ENCODE measurements at regions not wholly inside any gene's neighbourhood (a gene's known extent, or its start where the extent isn't known, plus 50 kb on each side); places are given as distances from the start of the nearest gene placed in this dataset.

DNA sequence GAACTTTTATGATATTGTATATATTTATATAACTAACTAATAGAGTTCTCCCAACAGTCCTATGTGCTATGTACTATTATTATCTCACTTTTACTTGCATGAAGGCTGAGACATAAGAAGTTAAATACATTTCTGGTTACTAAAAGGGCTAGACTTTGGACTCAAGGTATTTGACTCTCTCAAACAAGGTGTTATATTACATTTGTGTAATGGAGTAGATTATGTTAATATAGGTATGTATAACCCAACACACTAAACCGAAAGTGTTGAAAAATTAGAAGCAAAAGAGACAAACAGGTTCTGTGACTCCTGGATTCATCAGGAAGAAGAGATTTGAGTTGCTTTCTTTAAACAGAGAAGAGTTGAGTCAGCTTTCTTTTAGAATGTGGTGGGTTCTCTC, 733.6 kb upstream of the ZEB2 start:
- Histone ChIP-seq H3K4me1 (no peaks in the 10 kb centered on the region), H3K27me3 (no peaks in the 10 kb centered on the region), H3K9me3 (no peaks in the 10 kb centered on the region), H3K27ac (no peak overlapping the region), H3K36me3 (no peaks in the 10 kb centered on the region), H3K4me3 (no peak overlapping the region)
- TF ChIP-seq POLR2AphosphoS5 (IDR thresholded peaks at IDR 0.05): no peak
- TF ChIP-seq POLR2A (IDR thresholded peaks at IDR 0.05): no peak
- TF ChIP-seq, protein P1, sequence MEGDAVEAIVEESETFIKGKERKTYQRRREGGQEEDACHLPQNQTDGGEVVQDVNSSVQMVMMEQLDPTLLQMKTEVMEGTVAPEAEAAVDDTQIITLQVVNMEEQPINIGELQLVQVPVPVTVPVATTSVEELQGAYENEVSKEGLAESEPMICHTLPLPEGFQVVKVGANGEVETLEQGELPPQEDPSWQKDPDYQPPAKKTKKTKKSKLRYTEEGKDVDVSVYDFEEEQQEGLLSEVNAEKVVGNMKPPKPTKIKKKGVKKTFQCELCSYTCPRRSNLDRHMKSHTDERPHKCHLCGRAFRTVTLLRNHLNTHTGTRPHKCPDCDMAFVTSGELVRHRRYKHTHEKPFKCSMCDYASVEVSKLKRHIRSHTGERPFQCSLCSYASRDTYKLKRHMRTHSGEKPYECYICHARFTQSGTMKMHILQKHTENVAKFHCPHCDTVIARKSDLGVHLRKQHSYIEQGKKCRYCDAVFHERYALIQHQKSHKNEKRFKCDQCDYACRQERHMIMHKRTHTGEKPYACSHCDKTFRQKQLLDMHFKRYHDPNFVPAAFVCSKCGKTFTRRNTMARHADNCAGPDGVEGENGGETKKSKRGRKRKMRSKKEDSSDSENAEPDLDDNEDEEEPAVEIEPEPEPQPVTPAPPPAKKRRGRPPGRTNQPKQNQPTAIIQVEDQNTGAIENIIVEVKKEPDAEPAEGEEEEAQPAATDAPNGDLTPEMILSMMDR (IDR thresholded peaks at IDR 0.05): no peak
- TF ChIP-seq EP300 (IDR thresholded peaks at IDR 0.05): no peak
- WGBS, 2 donors: 17 to 64% methylated on average over 1 of the region's 1 CpG
- DNase-seq: no peak
- intact Hi-C loops (cut with DNase I): no loop called here

DNA sequence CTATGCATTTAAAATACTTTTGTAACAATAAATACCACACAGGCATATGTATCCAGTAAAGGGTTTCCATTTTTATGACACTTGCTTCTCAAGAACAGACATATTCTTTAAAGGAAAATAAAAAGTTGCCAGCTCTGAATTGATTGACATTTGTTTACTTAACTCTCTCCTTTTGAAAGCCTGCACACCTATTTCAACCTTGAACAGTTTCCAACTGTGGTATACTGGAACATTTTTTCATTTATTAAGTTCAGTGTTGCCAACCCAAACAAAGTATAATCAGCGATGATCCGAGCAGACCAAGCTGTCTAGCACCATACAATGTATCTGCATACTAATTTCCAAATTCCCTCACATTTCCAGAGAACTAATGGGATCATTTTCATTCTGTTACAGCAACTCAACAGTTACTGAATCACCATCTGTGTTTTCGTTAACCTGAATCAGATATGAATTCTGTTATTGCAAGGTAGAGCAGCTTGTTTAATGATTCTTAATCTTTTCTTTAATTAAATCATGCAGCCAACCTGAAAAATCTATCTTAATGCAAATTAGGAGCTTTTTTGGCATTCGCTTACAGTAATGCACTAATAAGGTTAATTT, 725.5 kb upstream of the ZEB2 start:
- intact Hi-C loops (cut with DNase I): no loop called here
- WGBS, 2 donors: 40 to 76% methylated on average over 4 of the region's 4 CpGs
- H3K27ac ChIP-seq: no peak overlapping the region
- no peaks in the 10 kb centered on the region for H3K4me1 ChIP-seq
- H3K4me3 ChIP-seq: no peak overlapping the region
- H3K36me3 ChIP-seq: no peaks in the 10 kb centered on the region
- no peaks in the 10 kb centered on the region for H3K9me3 ChIP-seq
- no peak for DNase-seq
- TF ChIP-seq POLR2A (IDR thresholded peaks at IDR 0.05) (no peak), EP300 (IDR thresholded peaks at IDR 0.05) (no peak), POLR2AphosphoS5 (IDR thresholded peaks at IDR 0.05) (no peak)
- TF ChIP-seq, protein P1 (IDR thresholded peaks at IDR 0.05): no peak
- H3K27me3 ChIP-seq: no peaks in the 10 kb centered on the region

DNA sequence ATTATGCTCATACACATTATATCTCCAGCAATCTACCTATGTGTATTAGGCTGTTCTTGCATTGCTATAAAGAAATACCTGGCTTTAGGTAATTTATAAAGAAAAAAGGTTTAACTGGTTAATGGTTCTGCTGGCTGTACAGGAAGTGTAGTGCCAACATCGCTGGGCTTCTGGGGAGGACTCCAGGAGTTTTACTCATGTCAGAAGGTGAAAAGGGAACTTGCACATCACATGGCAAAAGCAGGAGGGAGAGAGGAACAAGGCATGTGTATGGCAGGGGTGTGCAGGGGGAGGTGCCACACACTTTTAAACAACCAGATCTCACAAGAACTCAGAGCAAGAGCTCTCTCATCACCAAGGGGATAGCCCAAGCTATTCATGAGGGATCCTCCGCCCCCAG, 715.4 kb upstream of the ZEB2 start:
- 81 to 85% methylated on average over 2 of the region's 2 CpGs for WGBS, 2 donors
- intact Hi-C loops (cut with DNase I): no loop called here
- H3K4me3 ChIP-seq: no peak overlapping the region

DNA sequence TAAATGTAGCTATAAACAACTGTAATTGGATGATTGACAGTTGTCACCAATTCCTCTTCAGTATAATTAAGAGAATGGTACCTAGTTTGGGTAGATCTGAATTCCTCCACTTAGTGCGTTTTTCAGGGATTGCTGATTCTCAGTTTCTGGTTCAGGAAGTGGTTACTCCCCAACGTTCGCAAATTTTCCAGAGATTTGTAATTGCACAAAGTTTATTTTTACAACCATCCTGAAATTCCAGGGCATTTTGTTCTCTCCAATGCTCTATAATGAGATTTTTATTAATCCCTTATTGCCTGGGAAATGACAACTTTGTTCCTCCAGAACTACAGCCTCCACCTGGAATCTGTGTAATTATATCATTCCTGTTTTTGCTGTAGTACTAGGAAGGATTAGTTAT, 710.6 kb upstream of the ZEB2 start:
- 78 to 84% methylated on average over 3 of the region's 3 CpGs for WGBS, 2 donors
- Histone ChIP-seq H3K27me3 (no peaks in the 10 kb centered on the region), H3K4me1 (no peaks in the 10 kb centered on the region), H3K27ac (no peak overlapping the region), H3K36me3 (no peaks in the 10 kb centered on the region), H3K9me3 (no peaks in the 10 kb centered on the region), H3K4me3 (no peak overlapping the region)
- intact Hi-C loops (cut with DNase I): no loop called here
- no peak for DNase-seq
- TF ChIP-seq EP300 (IDR thresholded peaks at IDR 0.05): no peak
- no peak for TF ChIP-seq POLR2A (IDR thresholded peaks at IDR 0.05)
- no peak for TF ChIP-seq POLR2AphosphoS5 (IDR thresholded peaks at IDR 0.05)
- TF ChIP-seq, protein P1 (IDR thresholded peaks at IDR 0.05): no peak

More for the DNA sequence above, 715.4 kb upstream of the ZEB2 start:
- Histone ChIP-seq H3K9me3 (no peaks in the 10 kb centered on the region), H3K36me3 (no peaks in the 10 kb centered on the region), H3K27me3 (no peaks in the 10 kb centered on the region), H3K4me1 (no peaks in the 10 kb centered on the region), H3K27ac (no peak overlapping the region)
- DNase-seq: no peak
- TF ChIP-seq, protein P1 (IDR thresholded peaks at IDR 0.05): no peak
- TF ChIP-seq EP300 (IDR thresholded peaks at IDR 0.05) (no peak), POLR2AphosphoS5 (IDR thresholded peaks at IDR 0.05) (no peak), POLR2A (IDR thresholded peaks at IDR 0.05) (no peak)

DNA sequence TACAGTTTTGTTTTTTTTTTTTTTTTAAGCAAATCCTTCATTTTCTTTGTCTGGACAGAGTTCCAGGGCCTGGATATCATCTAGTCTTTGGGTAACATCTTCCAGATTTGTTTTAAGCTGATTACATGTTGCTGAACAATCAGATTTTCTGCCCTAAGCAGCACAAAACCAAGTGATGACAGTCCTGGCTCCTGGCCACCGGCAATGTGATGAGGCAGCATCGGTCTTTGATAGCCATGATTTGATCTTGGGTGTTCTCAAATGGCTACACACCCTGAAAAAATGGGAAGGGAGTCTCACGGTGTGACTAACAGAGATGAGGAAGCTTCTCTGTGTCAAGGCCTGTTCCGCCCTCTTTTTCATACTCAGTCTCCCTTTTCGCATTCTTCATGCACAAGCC, 708.6 kb upstream of the ZEB2 start:
- Histone ChIP-seq H3K27me3 (no peaks in the 10 kb centered on the region), H3K36me3 (no peaks in the 10 kb centered on the region), H3K27ac (no peak overlapping the region), H3K4me1 (no peaks in the 10 kb centered on the region), H3K4me3 (no peak overlapping the region), H3K9me3 (no peaks in the 10 kb centered on the region)
- intact Hi-C loops (cut with DNase I): no loop called here
- 85 to 91% methylated on average over 5 of the region's 5 CpGs for WGBS, 2 donors
- TF ChIP-seq, protein P1 (IDR thresholded peaks at IDR 0.05): no peak
- TF ChIP-seq POLR2A (IDR thresholded peaks at IDR 0.05) (no peak), POLR2AphosphoS5 (IDR thresholded peaks at IDR 0.05) (no peak), EP300 (IDR thresholded peaks at IDR 0.05) (no peak)
- no peak for DNase-seq

Data from sigmoid colon (tissue), 6 donors.